Renal cortex interstitium (tissue), 11 donors: ENCODE measurements at regions not wholly inside any gene's neighbourhood (a gene's known extent, or its start where the extent isn't known, plus 50 kb on each side); places are given as distances from the start of the nearest gene placed in this dataset.
A peak's percentile ranks its signal among the peaks of the same experiment; 100 is the strongest.
"Not testable (repeated sequence)": the region's sequence is repeated elsewhere in the genome, so short reads cannot be mapped to it uniquely, and the experiment has no call there.

Source experiments
- DNase-seq, 11 donors: peaks; one replicate each; pipeline ENCODE4 v3.0.0-alpha.2; 2013; ENCODE audit warnings: low read depth in 9 of 11, low spot score in 4 of 11; ENCODE audit errors: extremely low read depth in 1 of 11

DNA sequence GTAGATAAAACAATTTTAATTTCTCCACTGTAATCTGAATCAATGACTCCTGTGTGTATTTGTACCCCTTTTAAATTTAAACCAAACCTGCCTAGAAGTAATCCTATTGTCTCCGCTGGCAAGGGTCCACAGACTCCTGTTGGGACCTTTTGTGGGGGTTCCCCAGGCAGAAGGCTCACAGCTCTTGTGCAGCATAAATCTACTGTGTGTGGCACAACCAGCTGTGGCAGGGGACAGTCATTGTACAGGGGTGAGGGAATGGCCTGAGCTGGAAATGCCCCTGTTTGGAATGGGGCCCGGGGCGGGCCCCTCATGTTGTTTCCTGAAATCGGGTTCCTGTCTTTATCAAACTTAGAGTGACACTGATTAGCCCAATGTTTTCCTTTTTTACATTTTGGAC, 318.2 kb upstream of the FAM98A start:
- DNase-seq: no peak

DNA sequence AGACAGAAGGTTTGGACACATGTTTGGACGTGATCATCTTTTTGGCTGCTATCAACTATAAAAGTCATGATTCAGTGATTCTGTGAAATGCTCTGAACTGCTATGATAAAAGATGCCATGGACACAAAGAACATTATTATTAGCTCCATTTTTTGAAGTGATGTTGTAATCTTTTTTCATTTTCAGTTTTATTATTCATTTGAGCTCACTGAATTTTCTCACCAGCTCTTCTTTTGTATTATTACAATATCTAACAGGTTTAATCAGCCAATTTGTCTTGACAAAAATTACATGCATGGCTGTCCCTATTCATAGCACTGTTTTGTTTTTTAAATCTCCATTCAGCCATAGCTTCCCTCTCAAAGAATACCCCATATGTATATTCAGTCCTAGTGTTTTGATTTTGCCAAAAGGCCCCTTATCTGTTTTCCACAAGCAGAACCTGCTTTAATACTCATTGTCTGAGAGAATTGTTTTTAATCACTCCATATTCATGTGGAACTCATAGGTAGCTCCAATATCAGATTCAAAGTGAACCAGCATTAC, 314.0 kb upstream of the FAM98A start:
- DNase-seq: no peak

DNA sequence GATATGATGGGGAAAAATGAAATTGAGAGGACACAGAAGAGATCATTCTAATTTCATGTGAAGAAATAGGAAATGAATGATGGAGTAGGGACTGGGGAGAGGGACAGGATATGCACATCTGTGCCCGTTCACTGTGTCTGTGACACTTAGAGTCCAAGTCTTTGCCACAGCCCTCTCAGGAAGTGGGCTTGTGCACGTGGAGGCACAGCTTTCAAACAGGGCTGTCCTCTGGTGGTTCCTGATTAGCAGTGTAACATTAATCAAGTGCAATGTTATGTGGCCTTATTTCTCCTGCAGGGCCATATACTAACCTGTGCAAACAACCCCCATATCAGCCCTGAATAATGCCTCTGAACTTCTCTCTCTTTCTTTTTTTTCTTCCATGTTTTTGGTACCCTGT, 312.2 kb upstream of the FAM98A start:
- DNase-seq: no peak

DNA sequence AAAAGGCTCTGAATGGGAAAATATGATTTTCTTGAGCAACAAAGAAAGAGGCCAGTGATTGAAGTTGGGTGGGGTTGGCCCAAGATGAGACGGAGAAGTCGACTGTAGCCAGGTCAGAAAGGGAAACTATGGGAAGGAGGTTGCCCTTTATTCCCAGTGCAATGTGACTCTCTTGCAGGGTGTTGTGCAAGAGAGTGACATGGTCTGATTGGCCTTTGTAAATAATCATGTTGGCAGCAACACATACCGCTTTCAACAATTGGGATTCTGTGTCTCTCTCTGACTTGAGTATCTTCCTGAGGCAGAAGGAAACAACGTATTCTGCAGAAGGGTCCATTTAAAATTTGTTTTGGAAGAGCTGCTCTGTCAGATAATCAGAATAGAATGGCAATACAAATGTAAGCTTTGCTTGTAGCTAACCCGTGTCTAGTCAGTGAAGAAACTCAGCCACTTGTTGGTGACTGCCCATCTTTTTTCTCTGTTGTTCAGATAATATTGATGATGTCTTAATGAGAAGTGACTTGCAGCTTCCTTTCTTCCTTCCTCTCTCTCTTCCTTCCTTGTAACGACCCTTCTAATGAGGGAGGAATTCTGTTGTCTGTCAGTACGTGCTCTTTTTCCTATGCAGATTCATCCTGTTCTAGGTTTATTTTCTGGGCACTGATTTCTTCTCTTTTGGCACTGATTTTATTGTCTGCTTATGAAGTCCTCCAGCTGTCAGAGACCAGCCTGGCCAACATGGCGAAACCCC, 311.0 kb upstream of the FAM98A start:
- DNase-seq: no peak

DNA sequence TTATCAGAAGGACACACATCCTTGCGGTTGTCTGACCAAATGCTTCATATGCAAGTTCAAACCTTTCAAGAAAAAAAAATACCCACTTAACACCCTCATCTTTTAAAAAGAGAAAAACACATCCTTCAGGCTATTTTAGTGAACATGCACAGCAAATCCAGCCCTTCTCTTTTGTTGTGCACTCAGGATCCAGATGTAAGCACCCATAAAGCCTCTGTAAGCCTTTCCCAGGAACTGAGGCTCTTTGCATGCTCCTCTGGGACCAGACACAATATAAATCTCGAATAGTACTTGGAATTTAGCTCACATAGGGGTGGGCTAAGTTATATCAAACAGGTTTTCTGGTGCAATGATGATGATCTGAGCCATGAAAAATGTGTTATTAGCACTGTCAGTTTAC, 308.8 kb upstream of the FAM98A start:
- DNase-seq: no peak

DNA sequence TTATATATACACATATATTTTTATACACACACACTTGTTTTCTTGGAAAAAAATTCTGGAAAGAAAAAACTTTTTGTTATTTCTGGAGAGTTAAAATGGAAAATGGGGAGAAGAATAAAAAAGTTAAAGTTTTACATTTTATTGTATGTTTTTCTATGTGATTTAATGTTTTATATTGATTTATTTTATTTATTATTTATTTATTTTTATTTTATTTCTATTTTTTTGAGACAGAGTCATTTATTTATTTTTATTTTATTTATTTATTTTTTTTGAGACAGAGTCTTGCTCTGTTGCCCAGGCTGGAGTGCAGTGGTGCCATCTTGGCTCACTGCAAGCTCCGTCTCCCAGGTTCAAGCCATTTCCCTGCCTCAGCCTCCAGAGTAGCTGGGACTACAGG, 307.0 kb upstream of the FAM98A start:
- not testable (repeated sequence) for DNase-seq

DNA sequence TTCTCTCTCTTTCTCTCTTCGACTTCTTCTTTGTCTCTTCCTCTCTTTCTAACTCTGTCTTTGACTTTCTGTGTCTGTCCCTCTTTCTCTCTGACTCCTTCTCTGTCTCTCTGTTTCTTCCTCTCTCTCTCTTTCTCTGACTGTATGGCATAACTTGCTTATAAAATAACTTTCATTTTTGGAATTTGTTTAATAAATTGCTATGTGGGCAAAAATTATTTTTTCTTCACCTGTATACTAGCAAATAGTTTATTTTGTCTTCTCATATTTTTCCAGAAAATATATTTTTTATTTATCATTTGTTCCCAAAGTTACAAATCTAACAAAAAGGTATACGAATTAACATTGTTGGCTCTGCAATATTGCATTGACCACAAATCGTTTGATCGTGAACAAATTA, 305.7 kb upstream of the FAM98A start:
- no peak for DNase-seq

DNA sequence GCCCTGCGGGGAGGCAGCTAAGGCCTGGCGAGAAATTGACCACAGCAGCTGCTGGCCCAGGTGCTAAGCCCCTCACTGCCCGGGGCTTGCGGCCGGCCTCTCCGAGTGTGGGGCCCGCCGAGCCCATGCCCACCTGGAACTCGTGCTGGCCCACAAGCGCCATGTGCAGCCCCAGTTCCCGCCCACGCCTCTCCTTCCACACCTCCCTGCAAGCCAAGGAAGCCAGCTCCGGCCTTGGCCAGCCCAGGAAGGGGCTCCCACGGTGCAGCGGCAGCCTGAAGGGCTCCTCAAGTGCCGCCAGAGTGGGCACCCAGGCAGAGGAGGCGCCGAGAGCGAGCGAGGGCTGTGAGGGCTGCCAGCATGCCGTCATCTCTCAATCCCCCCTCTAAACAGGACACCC, 304.6 kb upstream of the FAM98A start:
- DNase-seq: no peak

DNA sequence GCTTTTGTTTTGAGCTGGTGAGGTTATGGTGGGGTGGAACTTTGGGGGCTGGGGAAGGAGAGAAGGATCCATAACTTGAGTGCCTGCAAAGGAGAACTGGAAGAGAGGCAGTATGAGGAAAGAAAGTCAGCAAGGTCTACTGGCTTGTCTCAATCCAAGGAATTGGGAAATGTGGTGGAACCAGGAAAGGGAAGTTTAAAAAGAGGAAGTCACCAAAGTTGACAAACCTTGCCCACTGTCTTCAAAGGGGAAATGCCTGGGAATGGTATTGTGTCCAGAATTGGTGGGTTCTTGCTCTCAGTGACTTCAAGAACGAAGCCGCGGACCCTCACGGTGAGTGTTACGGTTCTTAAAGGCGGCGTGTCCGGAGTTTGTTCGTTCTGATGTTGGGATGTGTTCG, 304.1 kb upstream of the FAM98A start:
- DNase-seq: no peak

DNA sequence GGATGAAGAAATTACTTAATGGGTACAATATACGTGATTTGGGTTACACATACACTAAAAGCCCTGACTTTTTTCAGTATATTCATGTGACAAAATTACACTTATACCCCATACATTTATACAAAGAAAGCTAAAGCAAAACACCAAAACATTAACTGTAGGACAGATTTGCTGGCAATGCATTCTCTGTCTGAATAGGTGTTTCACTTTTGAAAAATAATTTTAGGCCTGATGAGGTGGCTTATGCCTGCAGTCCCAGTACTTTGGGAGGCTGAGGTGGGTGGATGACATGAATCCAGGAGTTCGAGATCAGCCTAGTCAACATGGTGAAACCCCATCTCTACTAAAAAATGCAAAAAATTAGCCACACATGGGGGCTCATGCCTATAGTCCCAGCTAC, 301.5 kb upstream of the FAM98A start:
- no peak for DNase-seq

DNA sequence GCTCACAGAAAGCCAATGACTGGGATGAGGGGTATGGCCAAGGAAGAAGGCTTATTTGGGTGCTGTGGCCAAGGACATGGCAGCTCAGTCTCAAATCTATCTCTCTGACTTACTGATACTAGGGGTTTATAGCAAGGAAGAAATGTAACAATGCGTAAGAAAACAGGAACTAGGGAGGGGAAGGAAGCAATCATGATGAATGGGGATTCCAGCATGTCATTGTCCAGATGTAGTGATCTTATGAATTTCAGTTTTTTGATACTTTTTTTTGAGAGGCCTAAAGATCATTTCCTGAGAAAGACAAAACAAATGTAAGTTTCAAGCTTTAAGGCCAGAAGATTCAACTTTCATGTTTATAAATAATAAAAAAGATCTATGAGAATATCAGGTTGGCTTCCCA, 298.6 kb upstream of the FAM98A start:
- DNase-seq: no peak

DNA sequence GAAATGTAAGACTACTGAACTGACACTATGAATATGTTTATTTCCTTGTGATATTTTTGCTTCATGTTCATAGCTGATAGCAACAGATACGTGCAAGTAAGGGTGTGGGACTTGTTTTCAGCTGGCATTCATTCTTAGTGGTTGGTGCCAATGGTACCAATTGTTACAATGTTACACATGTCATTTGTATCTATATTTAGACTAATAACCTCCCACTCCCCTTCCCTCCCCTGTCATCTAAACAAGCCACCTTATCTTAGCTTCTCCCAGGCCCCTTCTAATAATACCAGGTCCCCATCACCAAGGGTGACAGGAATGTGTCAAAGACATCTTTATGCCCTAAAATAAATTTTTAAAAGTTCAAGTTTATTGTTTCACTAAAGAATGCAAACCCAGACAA, 294.7 kb upstream of the FAM98A start:
- DNase-seq: no peak

DNA sequence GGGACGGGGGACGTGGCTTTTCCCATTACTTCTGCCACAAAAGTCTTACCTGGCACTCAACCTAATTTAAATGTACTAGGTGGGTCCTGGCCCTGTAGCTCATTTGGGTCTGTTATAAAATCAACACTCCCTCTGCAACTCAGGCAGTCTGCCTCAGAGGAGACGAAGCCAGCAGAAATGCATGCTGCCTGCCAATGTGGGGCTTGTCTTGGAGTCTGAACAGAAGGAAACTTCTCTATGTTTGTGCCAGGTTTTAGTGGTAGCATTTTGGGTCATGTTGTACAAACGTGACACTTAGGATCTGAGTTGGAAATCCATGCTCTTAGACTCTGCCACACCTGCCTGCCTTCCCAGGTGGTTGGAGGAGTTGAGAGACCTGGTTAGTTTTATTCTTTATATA, 292.5 kb upstream of the FAM98A start:
- no peak for DNase-seq

DNA sequence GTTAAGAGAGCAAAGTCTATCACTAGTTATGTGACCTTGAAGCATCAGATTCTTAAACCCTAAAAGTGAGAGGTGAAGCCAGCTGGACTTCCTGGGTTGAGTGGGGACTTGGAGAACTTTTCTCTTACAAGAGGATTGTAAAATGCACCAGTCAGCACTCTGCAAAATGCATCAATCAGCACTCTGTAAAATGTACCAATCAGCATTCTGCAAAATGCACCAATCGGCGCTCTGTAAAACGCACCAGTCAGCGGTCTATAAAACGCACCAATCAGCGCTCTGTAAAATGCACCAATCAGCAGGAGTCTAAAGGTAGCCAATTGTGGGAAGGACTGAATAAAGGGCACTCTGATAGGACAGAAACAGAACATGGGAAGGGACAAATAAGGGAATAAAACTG, 291.6 kb upstream of the FAM98A start:
- DNase-seq: no peak

DNA sequence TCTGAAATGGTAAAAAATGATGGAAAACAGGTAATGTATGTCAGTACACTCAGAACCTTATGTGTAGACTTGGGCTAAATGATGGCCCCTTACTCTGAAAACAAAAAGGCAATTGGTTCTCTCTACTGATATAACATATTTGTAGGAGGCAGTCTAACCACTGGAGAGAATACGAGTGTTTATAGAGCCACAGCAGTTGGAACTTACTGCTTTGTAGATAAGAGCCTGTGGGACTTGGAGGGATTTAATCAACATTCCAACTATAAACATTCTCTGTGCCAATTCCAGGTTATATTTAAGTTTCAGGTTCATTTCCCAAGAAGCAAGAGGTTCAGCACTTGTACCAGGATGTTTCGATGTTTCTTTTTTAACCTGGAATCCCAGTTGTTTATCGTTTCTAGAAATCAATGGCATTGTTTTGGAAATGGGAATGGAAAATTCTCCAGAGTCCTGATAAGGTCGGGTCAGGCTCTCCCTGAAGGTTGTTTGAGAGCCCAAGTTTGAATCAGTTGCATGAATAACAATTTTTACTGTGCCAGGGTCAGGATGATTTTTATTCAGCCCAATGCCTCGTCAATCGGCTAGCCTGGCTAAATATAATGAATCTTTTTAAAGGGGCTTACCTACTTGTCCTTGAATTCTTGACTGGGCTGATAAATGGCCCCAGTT, 278.4 kb upstream of the FAM98A start:
- no peak for DNase-seq

DNA sequence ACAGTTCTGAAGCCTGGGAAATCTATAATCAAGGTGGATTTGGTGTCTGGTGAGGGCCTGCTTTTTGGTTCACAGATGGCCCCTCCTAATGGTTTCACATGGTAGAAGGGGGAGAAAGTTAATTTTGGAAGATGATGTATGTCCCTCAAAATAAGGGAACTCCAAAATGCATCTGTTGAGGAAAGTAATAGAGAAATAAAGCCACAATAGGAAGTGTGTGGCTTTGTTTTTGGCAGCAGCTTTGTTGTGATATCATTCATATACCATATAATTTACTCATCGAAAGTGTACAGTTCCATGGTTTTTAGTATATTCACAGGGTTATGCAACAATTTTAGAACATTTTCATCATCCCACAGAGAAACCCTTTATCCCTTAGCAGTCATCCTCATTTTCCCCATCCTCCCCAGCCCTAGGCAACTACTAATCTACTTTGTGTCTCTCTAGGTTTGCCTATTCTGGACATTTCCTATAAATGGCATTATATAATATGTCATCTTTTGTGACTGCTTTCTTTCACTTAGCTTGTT, 274.0 kb upstream of the FAM98A start:
- no peak for DNase-seq

DNA sequence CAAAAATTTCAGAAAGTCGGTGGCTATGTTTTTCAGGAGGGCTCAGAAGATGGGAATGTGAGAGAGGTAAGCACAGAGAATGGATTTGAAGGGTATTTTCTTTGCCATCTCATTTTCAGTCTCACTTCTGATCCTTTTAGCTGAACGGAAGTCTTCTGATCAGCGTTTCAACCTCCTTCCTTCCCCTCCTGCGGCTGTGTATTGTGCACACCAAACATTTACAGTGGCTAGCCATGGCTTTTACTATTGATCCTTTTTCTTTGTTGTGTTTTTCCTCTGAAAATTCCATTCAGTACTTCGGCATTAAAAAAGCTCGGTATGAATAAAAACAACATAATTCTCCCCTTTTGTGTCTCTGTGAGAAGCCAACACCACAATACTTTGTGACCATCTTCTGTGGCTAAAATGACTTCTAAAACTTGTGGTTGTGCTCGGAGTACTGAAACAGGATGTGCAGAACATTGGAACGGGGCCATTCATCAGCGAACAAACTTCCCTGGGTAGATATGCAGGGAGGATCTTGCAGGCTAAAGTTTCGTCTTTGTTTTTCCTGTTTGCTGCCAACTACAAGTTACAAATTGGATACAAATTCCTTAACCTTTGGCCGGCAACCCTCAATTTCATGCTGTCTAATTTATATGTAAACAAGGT, 260.8 kb upstream of the FAM98A start:
- DNase-seq: peak in 5 of 11 donors; percentile 6 to 17 (median 8)

DNA sequence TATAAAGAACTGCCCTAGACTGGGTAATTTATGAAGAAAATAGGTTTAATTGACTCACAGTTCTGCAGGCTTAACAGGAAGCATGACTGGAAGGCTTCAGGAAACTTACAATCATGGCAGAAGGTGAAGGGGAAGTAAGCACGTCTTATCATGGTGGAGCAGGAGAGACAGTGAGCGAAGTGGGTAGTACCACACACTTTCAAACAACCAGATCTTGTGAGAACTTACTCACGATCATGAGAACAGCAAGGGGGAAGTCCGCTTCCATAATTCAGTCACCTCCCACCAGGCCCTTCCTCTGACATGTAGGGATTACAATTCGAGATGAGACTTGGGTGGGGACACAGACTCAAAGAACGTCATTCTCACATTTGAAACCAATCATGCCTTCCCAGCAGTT, 260.1 kb upstream of the FAM98A start:
- DNase-seq: no peak

DNA sequence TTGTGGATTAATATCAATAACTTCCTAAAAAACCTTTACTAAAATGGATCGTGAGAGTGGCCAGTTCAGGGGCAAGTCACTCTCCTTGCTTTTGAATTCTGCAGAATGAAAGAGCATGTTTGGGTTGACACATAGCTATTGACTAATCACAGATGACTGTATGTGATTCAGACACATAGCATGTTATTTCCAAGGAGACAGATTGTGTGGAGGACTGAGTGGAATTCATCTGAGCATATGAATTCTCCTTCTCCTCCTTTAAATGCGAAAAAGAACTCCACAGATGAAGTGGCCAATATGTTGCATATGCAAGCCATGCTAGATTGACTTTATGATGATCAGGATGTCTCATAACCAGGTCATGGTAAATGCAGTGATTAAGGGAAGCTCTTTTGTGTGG, 249.4 kb upstream of the FAM98A start:
- no peak for DNase-seq

DNA sequence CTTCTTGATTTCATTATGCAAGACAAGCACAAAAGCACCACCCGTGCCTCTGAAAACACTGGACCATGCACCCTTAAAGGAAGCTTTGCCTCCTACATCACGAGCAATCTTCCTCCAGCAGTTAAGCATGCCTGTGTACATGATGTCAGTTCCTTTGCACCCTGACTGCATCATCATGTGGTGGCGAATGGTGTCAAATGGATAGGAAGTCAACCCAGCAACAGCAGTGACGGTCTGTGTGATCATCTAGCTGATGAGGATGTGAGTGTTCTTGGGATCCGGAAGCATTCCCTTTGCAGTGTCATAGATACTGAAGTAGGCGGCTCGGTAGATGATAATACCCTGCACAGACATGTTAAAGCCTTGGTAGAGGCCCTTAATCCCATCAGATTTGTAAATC, 240.7 kb upstream of the FAM98A start:
- DNase-seq: no peak
